ENCODE measurements at regions not wholly inside any gene's neighbourhood (a gene's known extent, or its start where the extent isn't known, plus 50 kb on each side); places are given as distances from the start of the nearest gene placed in this dataset.

- TF ChIP-seq, protein P1, sequence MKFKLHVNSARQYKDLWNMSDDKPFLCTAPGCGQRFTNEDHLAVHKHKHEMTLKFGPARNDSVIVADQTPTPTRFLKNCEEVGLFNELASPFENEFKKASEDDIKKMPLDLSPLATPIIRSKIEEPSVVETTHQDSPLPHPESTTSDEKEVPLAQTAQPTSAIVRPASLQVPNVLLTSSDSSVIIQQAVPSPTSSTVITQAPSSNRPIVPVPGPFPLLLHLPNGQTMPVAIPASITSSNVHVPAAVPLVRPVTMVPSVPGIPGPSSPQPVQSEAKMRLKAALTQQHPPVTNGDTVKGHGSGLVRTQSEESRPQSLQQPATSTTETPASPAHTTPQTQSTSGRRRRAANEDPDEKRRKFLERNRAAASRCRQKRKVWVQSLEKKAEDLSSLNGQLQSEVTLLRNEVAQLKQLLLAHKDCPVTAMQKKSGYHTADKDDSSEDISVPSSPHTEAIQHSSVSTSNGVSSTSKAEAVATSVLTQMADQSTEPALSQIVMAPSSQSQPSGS (IDR thresholded peaks at IDR 0.05; ENCODE audit: low read length): no peak
- no peak for TF ChIP-seq CTCF (IDR thresholded peaks at IDR 0.05; ENCODE audit: control extremely low read depth in 1 of 3, insufficient read depth in 1 of 3, low read depth in 1 of 3, low read length in 3 of 3)
- no peak for TF ChIP-seq POLR2A (IDR thresholded peaks at IDR 0.05; ENCODE audit: control extremely low read depth in 1 of 2, low read depth in 2 of 2, low read length in 2 of 2)
- no peak for TF ChIP-seq TAF1 (IDR thresholded peaks at IDR 0.05; ENCODE audit: low read depth, low read length)
- no peak for TF ChIP-seq EZH2 (IDR thresholded peaks at IDR 0.05; ENCODE audit: low read depth, low read length, severe bottlenecking)
- no peak for TF ChIP-seq SP1 (IDR thresholded peaks at IDR 0.05; ENCODE audit: low read depth, low read length)
- no peak for TF ChIP-seq JUN (IDR thresholded peaks at IDR 0.05; ENCODE audit: low read depth, low read length)
- no peak for TF ChIP-seq GABPA (IDR thresholded peaks at IDR 0.05; ENCODE audit: borderline replicate concordance, insufficient read depth, low read length)
- TF ChIP-seq RXRA (IDR thresholded peaks at IDR 0.05; ENCODE audit: insufficient read depth, low read depth, low read length): no peak
- no peak for TF ChIP-seq E2F6 (IDR thresholded peaks at IDR 0.05)
- TF ChIP-seq ZNF274 (IDR thresholded peaks at IDR 0.05; ENCODE audit: borderline replicate concordance, extremely low read depth, low read length): no peak
- no peak for TF ChIP-seq NANOG (IDR thresholded peaks at IDR 0.05; ENCODE audit: insufficient read depth, low read depth, low read length, poor library complexity, severe bottlenecking)
- TF ChIP-seq EP300 (IDR thresholded peaks at IDR 0.05; ENCODE audit: borderline replicate concordance in 1 of 2, low read depth in 2 of 2, low read length in 2 of 2): no peak
- TF ChIP-seq RFX5 (IDR thresholded peaks at IDR 0.05; ENCODE audit: borderline replicate concordance, low read depth, low read length): no peak
Measured at GRCh38 chr14:105856676-105857219, 330.4 kb downstream of the TMEM121 start.

Data from H1 (cell line).